Esophagus (tissue), 2 donors: ENCODE measurements at regions not wholly inside any gene's neighbourhood (a gene's known extent, or its start where the extent isn't known, plus 50 kb on each side); places are given as distances from the start of the nearest gene placed in this dataset.

Source experiments
- H3K27ac ChIP-seq, 2 donors: one replicate each; pipeline ENCODE4 v1.5.1; 2013; ENCODE audit warnings: low read depth in 2 of 2, mild to moderate bottlenecking in 2 of 2, inconsistent platforms in 1 of 2, low read length in 1 of 2, moderate library complexity in 1 of 2
- H3K27me3 ChIP-seq, 2 donors: one replicate each; pipeline ENCODE4 v1.6.1; 2013; ENCODE audit warnings: low read length in 2 of 2, control low read depth in 1 of 2, mild to moderate bottlenecking in 1 of 2; ENCODE audit not compliant: insufficient read depth in 2 of 2, control insufficient read depth in 1 of 2
- H3K36me3 ChIP-seq, 2 donors: one replicate each; pipeline ENCODE4 v1.6.1; 2013; ENCODE audit warnings: low read length in 1 of 2; ENCODE audit not compliant: control insufficient read depth in 2 of 2, insufficient read depth in 2 of 2
- H3K4me1 ChIP-seq, 2 donors: one replicate each; pipeline ENCODE4 v1.6.1; 2013; ENCODE audit warnings: low read length in 1 of 2; ENCODE audit not compliant: control insufficient read depth in 2 of 2, insufficient read depth in 2 of 2
- H3K4me3 ChIP-seq, 2 donors: one replicate each; pipeline ENCODE4 v1.5.1; 2013; ENCODE audit warnings: low read length in 2 of 2, mild to moderate bottlenecking in 2 of 2, low read depth in 1 of 2, moderate library complexity in 1 of 2
- H3K9me3 ChIP-seq, 2 donors: one replicate each; pipeline ENCODE4 v1.6.1; 2013; ENCODE audit warnings: mild to moderate bottlenecking in 2 of 2, low read depth in 1 of 2, low read length in 1 of 2, moderate library complexity in 1 of 2; ENCODE audit not compliant: control insufficient read depth in 2 of 2, insufficient read depth in 1 of 2
- WGBS, 2 donors: extraction: QIAGEN DNeasy Blood & Tissue Kit; methylation state at CpG; one replicate each; pipeline ENCODE4 v1.1.7; 2013; 5-methylcytosine and 5-hydroxymethylcytosine counted together
- donor health status: healthy with polysubstance abuse.
- donor health status: Bipolar disorder and iron deficiency.

GRCh38 chr1:193626695-193627094 lies 440.3 kb upstream of the B3GALT2 start:
- Histone ChIP-seq H3K27me3 (no peaks in the 10 kb centered on the region), H3K4me3 (no peak overlapping the region), H3K36me3 (no peaks in the 10 kb centered on the region), H3K9me3 (no peaks in the 10 kb centered on the region), H3K4me1 (no peaks in the 10 kb centered on the region), H3K27ac (no peak overlapping the region)
- 79 to 80% methylated on average over 2 of the region's 2 CpGs for WGBS, 2 donors

GRCh38 chr1:193625255-193625654 lies 438.8 kb upstream of the B3GALT2 start:
- Histone ChIP-seq H3K36me3 (no peaks in the 10 kb centered on the region), H3K4me1 (no peaks in the 10 kb centered on the region), H3K4me3 (no peak overlapping the region), H3K27ac (no peak overlapping the region), H3K27me3 (no peaks in the 10 kb centered on the region), H3K9me3 (no peaks in the 10 kb centered on the region)
- 70 to 73% methylated on average over 4 of the region's 4 CpGs for WGBS, 2 donors

- Histone ChIP-seq H3K36me3 (no peaks in the 10 kb centered on the region), H3K4me1 (no peaks in the 10 kb centered on the region), H3K27me3 (no peaks in the 10 kb centered on the region), H3K27ac (no peak overlapping the region), H3K9me3 (no peaks in the 10 kb centered on the region), H3K4me3 (no peak overlapping the region)
- 90 to 94% methylated on average over 2 of the region's 2 CpGs for WGBS, 2 donors
Measured at GRCh38 chr1:193619911-193620310, 433.5 kb upstream of the B3GALT2 start.

GRCh38 chr1:193614817-193615216 lies 428.4 kb upstream of the B3GALT2 start:
- no peaks in the 10 kb centered on the region for H3K36me3 ChIP-seq
- H3K4me1 ChIP-seq, result no peaks in the 10 kb centered on the region
- 66 to 88% methylated on average over 2 of the region's 2 CpGs for WGBS, 2 donors
- H3K27ac ChIP-seq, result no peak overlapping the region
- no peaks in the 10 kb centered on the region for H3K9me3 ChIP-seq
- no peak overlapping the region for H3K4me3 ChIP-seq
- no peaks in the 10 kb centered on the region for H3K27me3 ChIP-seq

- 80 to 83% methylated on average over 3 of the region's 3 CpGs for WGBS, 2 donors
- no peaks in the 10 kb centered on the region for H3K4me1 ChIP-seq
Measured at GRCh38 chr1:193614275-193614674, 427.9 kb upstream of the B3GALT2 start.

GRCh38 chr1:193613041-193613440 lies 426.6 kb upstream of the B3GALT2 start:
- H3K27me3 ChIP-seq, result no peaks in the 10 kb centered on the region

More at GRCh38 chr1:193614275-193614674, 427.9 kb upstream of the B3GALT2 start:
- Histone ChIP-seq H3K27ac (no peak overlapping the region), H3K27me3 (no peaks in the 10 kb centered on the region), H3K9me3 (no peaks in the 10 kb centered on the region), H3K4me3 (no peak overlapping the region), H3K36me3 (no peaks in the 10 kb centered on the region)

GRCh38 chr1:193609592-193609991 lies 423.2 kb upstream of the B3GALT2 start:
- Histone ChIP-seq H3K27ac (no peak overlapping the region), H3K36me3 (no peaks in the 10 kb centered on the region), H3K27me3 (no peaks in the 10 kb centered on the region), H3K4me3 (no peak overlapping the region), H3K9me3 (no peaks in the 10 kb centered on the region), H3K4me1 (no peaks in the 10 kb centered on the region)
- 64 to 73% methylated on average over 2 of the region's 2 CpGs for WGBS, 2 donors

More at GRCh38 chr1:193613041-193613440, 426.6 kb upstream of the B3GALT2 start:
- 84 to 87% methylated on average over 2 of the region's 2 CpGs for WGBS, 2 donors
- no peak overlapping the region for H3K4me3 ChIP-seq
- no peaks in the 10 kb centered on the region for H3K36me3 ChIP-seq
- H3K9me3 ChIP-seq, result no peaks in the 10 kb centered on the region
- H3K27ac ChIP-seq, result no peak overlapping the region
- H3K4me1 ChIP-seq, result no peaks in the 10 kb centered on the region

- no peaks in the 10 kb centered on the region for H3K4me1 ChIP-seq
- WGBS, 2 donors, result 84 to 89% methylated on average over 3 of the region's 3 CpGs
- H3K36me3 ChIP-seq, result no peaks in the 10 kb centered on the region
- no peak overlapping the region for H3K4me3 ChIP-seq
- H3K9me3 ChIP-seq, result no peaks in the 10 kb centered on the region
- H3K27me3 ChIP-seq, result no peaks in the 10 kb centered on the region
- H3K27ac ChIP-seq, result no peak overlapping the region
Measured at GRCh38 chr1:193607787-193608186, 421.4 kb upstream of the B3GALT2 start.

- 85 to 93% methylated on average over 5 of the region's 5 CpGs for WGBS, 2 donors
- Histone ChIP-seq H3K4me3 (no peak overlapping the region), H3K27me3 (no peaks in the 10 kb centered on the region), H3K9me3 (no peaks in the 10 kb centered on the region), H3K4me1 (no peaks in the 10 kb centered on the region), H3K27ac (no peak overlapping the region), H3K36me3 (no peaks in the 10 kb centered on the region)
Measured at GRCh38 chr1:193606035-193606434, 419.6 kb upstream of the B3GALT2 start.

- Histone ChIP-seq H3K36me3 (no peaks in the 10 kb centered on the region), H3K27me3 (no peaks in the 10 kb centered on the region), H3K4me1 (no peaks in the 10 kb centered on the region), H3K27ac (no peak overlapping the region), H3K9me3 (no peaks in the 10 kb centered on the region), H3K4me3 (no peak overlapping the region)
- WGBS, 2 donors, result 76 to 83% methylated on average over 2 of the region's 2 CpGs
Measured at GRCh38 chr1:193602705-193603104, 416.3 kb upstream of the B3GALT2 start.
